Adrenal gland (tissue), 9 donors: ENCODE measurements at regions not wholly inside any gene's neighbourhood (a gene's known extent, or its start where the extent isn't known, plus 50 kb on each side); places are given as distances from the start of the nearest gene placed in this dataset.

ENCODE experiments used
- DNase-seq, 7 donors: peaks; one replicate each; pipeline ENCODE4 v3.0.0-alpha.2; 2019 to 2020
- H3K27ac ChIP-seq, 5 donors: fragments of 200-600 bp; sonication (generic) in 4 of 5; 1 replicate in 3 of 5; 2 replicates in 2 of 5; pipeline versions ENCODE4 v1.5.1 to v1.8.0; 2016 to 2020; ENCODE audit warnings: mild to moderate bottlenecking in 1 of 5
- H3K27me3 ChIP-seq: fragments of 200-600 bp; 2 replicates; pipeline ENCODE4 v1.8.0; 2021
- H3K36me3 ChIP-seq, 2 donors: fragments of 200-600 bp; replicated peaks in 1 of 2; 1 replicate in 1 of 2; 2 replicates in 1 of 2; pipeline versions ENCODE4 v1.5.1 to v1.8.0; 2018 to 2022
- H3K4me1 ChIP-seq, 2 donors: fragments of 200-600 bp; replicated peaks in 1 of 2; 1 replicate in 1 of 2; 2 replicates in 1 of 2; pipeline versions ENCODE4 v1.5.1 to v1.8.0; 2018 to 2021
- H3K4me3 ChIP-seq, 4 donors: fragments of 200-600 bp; sonication (generic) in 3 of 4; one replicate each; pipeline ENCODE4 v1.5.1; 2016 to 2018
- H3K9me3 ChIP-seq, 3 donors: fragments of 200-600 bp; sonication (generic) in 1 of 3; replicated peaks in 1 of 3; 1 replicate in 2 of 3; 2 replicates in 1 of 3; pipeline versions ENCODE4 v1.5.1 to v1.8.0; 2016 to 2021
- CTCF ChIP-seq, 6 experiments: fragments of 450-650 bp in 4 of 6; fragments of 200-600 bp in 2 of 6; sonication (generic) in 1 of 6; IDR thresholded peaks; 1 replicate in 5 of 6; 2 replicates in 1 of 6; pipeline versions ENCODE4 v1.5.1 to v1.8.0; 2016 to 2021; ENCODE audit warnings: antibody characterized with exemption in 6 of 6, mild to moderate bottlenecking in 2 of 6, moderate library complexity in 1 of 6
- POLR2A ChIP-seq, 2 donors: fragments of 450-650 bp; IDR thresholded peaks; one replicate each; pipeline ENCODE4 v1.6.1; 2017; ENCODE audit warnings: antibody characterized with exemption in 2 of 2, mild to moderate bottlenecking in 2 of 2, moderate library complexity in 1 of 2
- WGBS, 4 donors: extraction: QIAGEN DNeasy Blood & Tissue Kit in 2 of 4; methylation state at CpG; one replicate each; pipeline versions ENCODE4 v1.1.5 to v1.1.7; 2013 to 2017; 5-methylcytosine and 5-hydroxymethylcytosine counted together
- intact Hi-C, 2 donors: fragments of 100-400 bp; cut with DNase I; formaldehyde crosslinking; loops; one replicate each; pipeline versions ENCODE4 v1.14.1 to v1.15.0; 2022 to 2023
- donor health status: healthy with polysubstance abuse.
- donor health status: Bipolar disorder and iron deficiency.
- donor health status: DM: yes; HTN: yes; CAD: no.
- donor health status: DM: no; HTN: no; CAD: no.
- donor health status: DM: no; HTN: no; CAD: no.

GRCh38 chr2:35082072-35082471 lies 1273.5 kb upstream of the CRIM1 start:
- H3K27me3 ChIP-seq: no peaks in the 10 kb centered on the region
- no peaks in the 10 kb centered on the region for H3K4me1 ChIP-seq
- no peak for TF ChIP-seq POLR2A (IDR thresholded peaks at IDR 0.05)
- no peak overlapping the region for H3K27ac ChIP-seq
- no peak overlapping the region for H3K4me3 ChIP-seq
- DNase-seq: no peak
- no peaks in the 10 kb centered on the region for H3K36me3 ChIP-seq
- WGBS, 4 donors: 75 to 89% (median 80%) methylated on average over 4 of the region's 4 CpGs
- H3K9me3 ChIP-seq: no peaks in the 10 kb centered on the region
- intact Hi-C loops: no loop called here

GRCh38 chr2:35081622-35082015 lies 1274.0 kb upstream of the CRIM1 start:
- intact Hi-C loops: no loop called here
- 75 to 85% (median 82%) methylated on average over 1 of the region's 1 CpG for WGBS, 4 donors

GRCh38 chr2:35081001-35081621 lies 1274.5 kb upstream of the CRIM1 start:
- H3K27ac ChIP-seq: no peak overlapping the region
- 48 to 73% (median 69%) methylated on average over 1 of the region's 1 CpG for WGBS, 4 donors
- no peak overlapping the region for H3K4me3 ChIP-seq
- intact Hi-C loops: no loop called here
- no peaks in the 10 kb centered on the region for H3K36me3 ChIP-seq
- no peaks in the 10 kb centered on the region for H3K9me3 ChIP-seq
- DNase-seq: no peak
- TF ChIP-seq CTCF (IDR thresholded peaks at IDR 0.05): no peak
- TF ChIP-seq POLR2A (IDR thresholded peaks at IDR 0.05): no peak
- H3K4me1 ChIP-seq: no peaks in the 10 kb centered on the region
- H3K27me3 ChIP-seq: no peaks in the 10 kb centered on the region

More at GRCh38 chr2:35081622-35082015, 1274.0 kb upstream of the CRIM1 start:
- Histone ChIP-seq H3K4me3 (no peak overlapping the region), H3K27me3 (no peaks in the 10 kb centered on the region), H3K27ac (no peak overlapping the region), H3K4me1 (no peaks in the 10 kb centered on the region), H3K36me3 (no peaks in the 10 kb centered on the region), H3K9me3 (no peaks in the 10 kb centered on the region)
- TF ChIP-seq POLR2A (IDR thresholded peaks at IDR 0.05) (no peak), CTCF (IDR thresholded peaks at IDR 0.05) (no peak)
- DNase-seq: no peak

- 57 to 80% (median 68%) methylated on average over 5 of the region's 5 CpGs for WGBS, 4 donors
- no peak overlapping the region for H3K27ac ChIP-seq
- no peak for DNase-seq
These were observed 1275.2 kb upstream of the CRIM1 start for GRCh38 chr2:35080231-35080910.

More at GRCh38 chr2:35080231-35080910, 1275.2 kb upstream of the CRIM1 start:
- Histone ChIP-seq H3K9me3 (no peaks in the 10 kb centered on the region), H3K27me3 (no peaks in the 10 kb centered on the region), H3K36me3 (no peaks in the 10 kb centered on the region), H3K4me3 (no peak overlapping the region), H3K4me1 (no peaks in the 10 kb centered on the region)
- intact Hi-C loops: no loop called here
- TF ChIP-seq CTCF (IDR thresholded peaks at IDR 0.05): no peak
- TF ChIP-seq POLR2A (IDR thresholded peaks at IDR 0.05): no peak
